ENCODE measurements at regions not wholly inside any gene's neighbourhood (a gene's known extent, or its start where the extent isn't known, plus 50 kb on each side); places are given as distances from the start of the nearest gene placed in this dataset.

DNA sequence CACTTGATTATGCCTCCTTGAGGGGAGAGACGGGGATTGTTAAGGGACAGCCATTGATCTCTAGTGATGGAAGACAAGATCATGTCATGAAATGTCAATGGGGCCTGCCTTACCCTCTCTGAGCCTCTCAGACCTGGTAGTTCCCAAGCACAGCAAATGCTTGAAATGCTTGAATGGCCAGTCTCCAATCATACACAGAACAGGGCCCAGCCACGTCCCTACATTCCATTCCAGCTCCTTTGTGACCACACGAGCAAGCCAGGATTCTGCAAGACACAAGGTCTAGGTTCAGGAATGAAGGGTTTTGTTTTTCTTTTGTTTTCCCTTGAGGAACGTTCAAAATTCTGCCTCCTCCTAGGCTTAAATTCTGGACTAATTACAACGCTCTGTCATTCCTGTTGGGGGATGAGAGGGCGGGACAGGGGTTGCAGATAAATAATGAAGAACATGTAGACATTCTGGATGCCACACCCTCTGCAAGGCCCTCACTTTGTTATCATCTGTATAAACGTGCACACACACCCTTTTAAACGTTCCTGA lies 98.1 kb upstream of the YPEL5 start:
- DNase-seq (ENCODE audit: low read depth), result no peak

DNA sequence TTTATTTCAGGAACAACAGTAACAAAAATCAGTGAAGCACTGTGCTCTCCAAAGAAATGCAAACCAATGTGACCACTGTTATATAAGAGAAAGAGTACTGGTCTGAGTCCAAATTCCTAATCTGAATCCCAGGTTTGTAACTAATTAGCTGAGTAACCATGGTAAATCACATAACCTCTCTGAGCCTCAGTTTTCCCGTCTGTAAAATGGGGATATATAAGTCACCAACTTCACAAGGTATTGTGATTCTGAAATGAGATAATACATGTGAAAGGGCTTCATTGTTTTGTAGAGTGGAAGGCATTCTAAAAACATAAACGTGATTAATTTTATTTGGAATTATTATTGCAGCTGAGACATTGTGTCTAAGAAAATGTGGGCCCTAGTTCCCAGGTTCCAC lies 91.3 kb upstream of the YPEL5 start:
- no peak for DNase-seq (ENCODE audit: low read depth)

DNA sequence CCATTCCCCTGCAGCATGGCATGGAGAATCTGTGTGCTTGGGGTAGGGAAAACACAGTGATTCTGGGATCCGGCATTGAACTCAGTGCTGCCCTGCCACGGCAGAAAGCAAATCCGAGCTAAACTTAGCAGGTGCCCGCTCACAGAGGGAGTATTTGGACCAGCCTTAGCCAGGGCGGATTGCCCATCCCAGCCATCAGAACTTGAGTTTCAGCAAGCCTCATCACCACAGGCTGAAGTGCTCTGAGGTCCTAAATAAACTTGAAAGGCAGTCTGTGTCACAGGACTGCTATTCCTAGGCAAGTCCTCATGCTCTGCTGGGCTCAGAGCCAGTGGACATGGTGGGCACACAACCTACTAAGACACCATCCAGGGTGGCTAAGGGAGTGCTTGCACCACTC lies 86.2 kb upstream of the YPEL5 start:
- DNase-seq (ENCODE audit: low read depth), result no peak

DNA sequence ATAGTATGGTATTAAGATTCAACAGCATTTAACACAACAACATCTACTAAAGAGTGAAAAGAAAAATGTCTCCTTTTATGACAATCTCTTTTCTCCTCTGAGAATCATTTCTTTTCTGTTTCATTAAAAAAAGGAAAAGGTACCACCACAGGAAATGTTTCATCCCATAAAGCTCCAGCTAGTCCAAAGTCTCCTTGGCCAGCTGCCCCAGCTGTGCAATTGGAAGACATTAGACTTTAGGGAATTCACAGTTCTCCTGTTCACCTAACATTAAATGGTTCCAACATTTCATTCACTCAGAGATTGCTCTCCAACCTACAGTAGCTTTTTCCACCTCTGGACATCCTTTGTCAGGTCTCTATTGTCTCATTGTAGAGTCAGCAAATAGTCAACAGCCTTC lies 78.7 kb upstream of the YPEL5 start:
- no peak for DNase-seq (ENCODE audit: low read depth)

DNA sequence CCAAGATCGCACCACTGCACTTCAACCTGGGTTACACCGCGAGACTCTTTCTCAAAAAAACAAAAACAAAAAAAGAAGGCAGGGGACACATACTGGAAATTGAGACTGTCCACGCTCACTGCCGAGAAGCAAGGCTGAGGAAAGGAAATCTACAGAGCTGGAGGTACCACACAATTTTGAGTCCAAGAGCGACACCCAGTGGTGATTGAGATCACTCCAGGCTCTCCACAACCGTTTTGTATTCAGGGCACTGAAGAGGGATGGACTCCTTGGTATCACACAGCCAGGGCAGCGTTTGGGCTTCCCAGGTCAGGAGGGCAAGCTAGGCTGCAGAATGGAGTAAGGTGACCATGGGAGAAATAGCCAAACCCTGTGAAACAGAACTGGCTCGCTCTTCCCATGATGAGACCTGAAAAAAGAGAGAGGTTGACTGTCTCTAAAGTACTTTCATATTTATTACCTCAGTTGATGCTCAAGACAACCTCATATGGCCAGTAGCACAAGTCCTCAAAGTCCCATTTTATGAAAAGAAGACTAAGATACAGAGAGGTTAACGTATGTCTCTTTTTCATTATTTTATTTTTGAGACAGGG lies 74.5 kb upstream of the YPEL5 start:
- DNase-seq (ENCODE audit: low read depth), result peak; percentile 64

DNA sequence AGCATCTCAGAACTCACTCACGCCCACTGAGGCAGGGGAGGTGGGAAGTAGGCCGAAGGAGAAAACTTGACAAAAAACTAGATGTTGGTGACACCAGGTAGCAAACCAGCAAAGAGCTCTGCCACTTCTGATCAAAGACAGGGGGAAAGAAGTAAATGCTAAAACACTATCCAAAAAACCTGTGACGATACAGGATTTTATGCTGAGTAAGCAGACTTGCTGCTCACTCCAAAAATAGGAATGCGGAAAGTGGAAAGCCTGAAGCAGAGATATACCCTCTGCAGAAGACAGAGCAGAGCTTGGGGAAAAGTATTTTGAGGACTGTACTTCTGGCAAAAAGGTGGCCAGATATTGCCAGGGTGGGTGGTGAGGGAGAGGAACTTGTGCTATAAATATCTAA lies 73.3 kb upstream of the YPEL5 start:
- no peak for DNase-seq (ENCODE audit: low read depth)

DNA sequence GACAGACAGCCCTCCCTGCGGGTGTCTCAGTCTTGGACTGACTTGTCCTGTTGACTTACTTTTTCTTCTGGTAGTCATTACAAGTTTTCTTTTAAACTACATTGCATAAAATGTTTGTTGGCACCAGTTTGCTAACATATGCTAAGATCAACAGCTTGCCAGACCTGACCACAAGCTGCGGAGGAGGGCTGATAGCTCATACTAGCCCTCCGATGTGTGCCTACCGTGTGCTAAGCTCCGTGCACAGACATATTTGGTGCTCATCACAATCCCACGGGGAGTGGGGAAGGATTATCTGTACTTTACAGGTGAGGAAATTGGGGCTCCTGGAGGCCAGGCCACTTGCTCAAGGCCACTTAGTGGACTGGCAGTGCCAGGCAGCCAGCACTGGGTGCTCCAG lies 72.8 kb upstream of the YPEL5 start:
- DNase-seq (ENCODE audit: low read depth), result no peak

DNA sequence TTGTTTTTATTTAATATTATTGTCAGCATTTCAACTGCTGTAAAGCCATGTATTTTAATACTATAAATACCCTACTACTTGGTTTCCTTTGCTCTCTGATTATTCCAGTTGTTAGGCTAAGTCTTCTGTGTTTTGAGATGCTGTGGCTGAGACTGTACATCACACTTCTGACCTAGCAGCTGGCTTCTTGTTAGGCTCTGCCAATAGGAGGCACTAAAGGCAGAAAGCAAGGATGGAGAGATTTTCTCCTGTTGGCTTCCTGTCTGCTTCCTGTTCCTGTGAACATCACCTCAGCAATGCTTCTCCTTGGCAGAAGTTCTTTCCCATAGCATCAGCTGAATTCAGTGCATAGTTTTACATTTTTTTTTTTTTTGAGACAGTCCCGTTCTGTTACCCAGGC lies 68.3 kb upstream of the YPEL5 start:
- no peak for DNase-seq (ENCODE audit: low read depth)

DNA sequence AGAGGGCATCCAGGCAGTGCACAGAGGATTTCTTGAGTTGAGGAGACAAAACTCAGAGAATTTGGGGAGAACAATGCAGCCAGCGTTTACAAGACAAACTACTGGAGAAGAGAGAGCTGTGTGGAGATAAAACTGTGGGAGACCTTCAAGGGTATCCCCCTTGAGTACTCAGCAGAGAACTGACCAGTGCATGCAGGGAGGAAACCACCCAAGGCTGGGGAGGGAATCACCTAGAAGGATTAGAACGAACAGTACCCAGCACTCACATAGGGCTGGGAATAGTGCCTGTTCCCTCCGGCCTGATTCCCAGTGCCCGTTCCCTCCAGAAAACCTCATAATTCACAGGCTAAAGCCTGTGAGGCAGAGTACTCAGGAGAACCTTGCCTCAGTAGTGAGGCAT lies 61.9 kb upstream of the YPEL5 start:
- DNase-seq (ENCODE audit: low read depth), result no peak

DNA sequence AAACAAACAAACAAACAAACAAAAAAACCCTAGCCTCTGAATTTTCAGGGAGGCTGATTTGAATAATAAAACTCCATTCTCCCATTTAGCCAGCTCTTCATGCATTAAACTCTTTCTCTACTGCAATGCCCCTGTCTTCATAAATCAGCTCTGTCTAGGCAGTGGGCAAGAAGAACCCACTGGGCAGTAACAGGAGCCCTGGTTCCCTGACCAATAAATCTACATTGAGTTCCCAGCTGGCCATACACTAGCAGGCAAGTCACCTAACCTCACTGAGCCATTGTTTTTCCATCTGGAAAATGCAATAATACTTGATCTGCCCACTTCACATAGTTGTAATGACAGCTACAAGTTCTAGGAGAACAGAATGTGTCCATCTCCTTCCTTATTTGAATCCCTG lies 57.6 kb upstream of the YPEL5 start:
- DNase-seq (ENCODE audit: low read depth), result no peak

DNA sequence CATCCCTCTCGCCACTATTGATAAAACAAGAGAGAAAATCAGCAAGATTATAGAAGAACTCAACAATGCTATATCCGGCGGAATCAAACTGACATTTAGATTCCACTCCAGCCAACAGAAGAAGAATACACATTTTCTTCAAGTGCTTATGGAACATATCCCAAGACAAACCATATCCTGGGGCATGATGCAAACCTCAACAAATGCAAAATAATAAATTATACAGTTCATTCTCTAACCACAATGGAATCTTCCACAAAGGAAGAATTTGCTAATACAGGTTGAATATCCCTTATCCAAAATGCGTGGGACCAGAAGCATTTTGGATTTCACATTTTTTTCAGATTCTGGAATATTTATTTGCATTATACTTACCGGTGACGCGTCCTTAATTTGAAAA lies 51.4 kb upstream of the YPEL5 start:
- DNase-seq (ENCODE audit: low read depth), result no peak

DNA sequence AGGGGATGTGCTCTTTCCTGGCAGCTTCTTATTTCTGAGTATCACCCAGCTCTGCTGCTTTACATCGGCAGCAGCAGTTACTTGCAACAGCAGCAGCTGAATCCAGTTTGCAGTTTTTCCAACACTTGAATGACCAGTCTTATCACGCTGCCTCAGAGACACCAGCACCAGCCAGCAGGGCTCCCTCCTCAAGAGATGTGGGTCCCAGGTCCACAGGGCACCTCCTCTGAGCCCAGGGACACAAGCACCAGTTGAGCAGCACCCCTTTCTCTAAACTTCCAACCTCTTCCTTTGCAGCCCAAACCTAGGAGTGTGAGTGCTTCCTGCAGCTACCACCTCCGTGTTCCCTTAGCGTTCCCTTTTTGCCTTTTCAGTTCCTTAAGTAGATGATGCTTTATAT lies 50.4 kb upstream of the YPEL5 start:
- DNase-seq (ENCODE audit: low read depth), result no peak
